Nephron progenitor cell (in vitro differentiated cells): ENCODE measurements at regions not wholly inside any gene's neighbourhood (a gene's known extent, or its start where the extent isn't known, plus 50 kb on each side); places are given as distances from the start of the nearest gene placed in this dataset.
"Not testable (repeated sequence)": the region's sequence is repeated elsewhere in the genome, so short reads cannot be mapped to it uniquely, and the experiment has no call there.

Experiments used
- DNase-seq: peaks from one replicate; pipeline ENCODE4 v3.0.0; 2021
- H3K27ac Mint-ChIP-seq: 2 replicates; pipeline ENCODE4 v1.8.0; 2021; ENCODE audit warnings: mild to moderate bottlenecking, moderate library complexity, mixed read lengths
- H3K27me3 Mint-ChIP-seq: 2 replicates; pipeline ENCODE4 v1.8.0; 2021; ENCODE audit warnings: mild to moderate bottlenecking, low read depth, mixed read lengths; ENCODE audit not compliant: poor library complexity
- H3K36me3 Mint-ChIP-seq: 2 replicates; pipeline ENCODE4 v1.8.0; 2021; ENCODE audit warnings: low read depth, mixed read lengths
- H3K4me1 Mint-ChIP-seq: 2 replicates; pipeline ENCODE4 v1.8.0; 2021; ENCODE audit warnings: mixed read lengths
- H3K4me3 Mint-ChIP-seq: 2 replicates; pipeline ENCODE4 v1.8.0; 2021; ENCODE audit warnings: mild to moderate bottlenecking, moderate library complexity, mixed read lengths
- H3K9me3 Mint-ChIP-seq: 2 replicates; pipeline ENCODE4 v1.8.0; 2021; ENCODE audit warnings: mild to moderate bottlenecking, moderate library complexity, mixed read lengths
- CTCF ChIP-seq: fragments of 200-600 bp; sonication (generic); IDR thresholded peaks from 2 replicates; pipeline ENCODE4 v1.5.0; 2021; ENCODE audit warnings: antibody characterized with exemption

- TF ChIP-seq CTCF, result no peak
- Mint-ChIP-seq H3K27me3 (peaks cover 6% of the 10 kb centered on the region), H3K27ac (peak overlapping the region; percentile 78), H3K9me3 (peaks cover 29% of the 10 kb centered on the region), H3K4me1 (peaks cover 39% of the 10 kb centered on the region), H3K36me3 (peaks cover 10% of the 10 kb centered on the region), H3K4me3 (no peak overlapping the region)
- DNase-seq, result peak; percentile 28
These were observed 98.9 kb upstream of the FRMD4B start for GRCh38 chr3:69484507-69485393.

- H3K27ac Mint-ChIP-seq, result peak overlapping the region; percentile 78
- H3K4me3 Mint-ChIP-seq, result no peak overlapping the region
- no peak for DNase-seq
- H3K36me3 Mint-ChIP-seq, result peaks cover 14% of the 10 kb centered on the region
- TF ChIP-seq CTCF, result no peak
- peaks cover 36% of the 10 kb centered on the region for H3K9me3 Mint-ChIP-seq
- peaks cover 6% of the 10 kb centered on the region for H3K27me3 Mint-ChIP-seq
- H3K4me1 Mint-ChIP-seq, result peaks cover 39% of the 10 kb centered on the region
These were observed 97.6 kb upstream of the FRMD4B start for GRCh38 chr3:69483449-69483848.

GRCh38 chr3:69480986-69481385, 95.1 kb upstream of the FRMD4B start:
- Mint-ChIP-seq H3K27ac (peak overlapping the region; percentile 74), H3K36me3 (peaks cover 17% of the 10 kb centered on the region), H3K4me1 (peaks cover 35% of the 10 kb centered on the region), H3K9me3 (peaks cover 42% of the 10 kb centered on the region)
- DNase-seq, H3K4me3 Mint-ChIP-seq, H3K27me3 Mint-ChIP-seq: not testable (repeated sequence)

- Mint-ChIP-seq H3K9me3 (peaks cover 8% of the 10 kb centered on the region), H3K27me3 (no peaks in the 10 kb centered on the region)
These were observed 88.3 kb upstream of the FRMD4B start for GRCh38 chr3:69474186-69474585.

GRCh38 chr3:69472093-69472492, 86.2 kb upstream of the FRMD4B start:
- H3K4me3 Mint-ChIP-seq, result no peak overlapping the region
- no peaks in the 10 kb centered on the region for H3K4me1 Mint-ChIP-seq
- no peak for TF ChIP-seq CTCF
- no peaks in the 10 kb centered on the region for H3K9me3 Mint-ChIP-seq
- H3K27ac Mint-ChIP-seq, result no peak overlapping the region
- H3K27me3 Mint-ChIP-seq, result no peaks in the 10 kb centered on the region
- no peaks in the 10 kb centered on the region for H3K36me3 Mint-ChIP-seq
- DNase-seq, result no peak

More at GRCh38 chr3:69474186-69474585, 88.3 kb upstream of the FRMD4B start:
- Mint-ChIP-seq H3K27ac (no peak overlapping the region), H3K36me3 (peaks cover 4% of the 10 kb centered on the region), H3K4me3 (no peak overlapping the region), H3K4me1 (no peaks in the 10 kb centered on the region)
- TF ChIP-seq CTCF, result no peak
- no peak for DNase-seq

GRCh38 chr3:69463531-69463930, 77.6 kb upstream of the FRMD4B start:
- no peak overlapping the region for H3K27ac Mint-ChIP-seq
- H3K9me3 Mint-ChIP-seq, result no peaks in the 10 kb centered on the region
- no peak overlapping the region for H3K4me3 Mint-ChIP-seq
- no peaks in the 10 kb centered on the region for H3K36me3 Mint-ChIP-seq
- no peaks in the 10 kb centered on the region for H3K27me3 Mint-ChIP-seq
- TF ChIP-seq CTCF, result no peak
- DNase-seq, result no peak
- H3K4me1 Mint-ChIP-seq, result peaks cover 4% of the 10 kb centered on the region
